HFF-Myc (cell line): ENCODE measurements at regions not wholly inside any gene's neighbourhood (a gene's known extent, or its start where the extent isn't known, plus 50 kb on each side); places are given as distances from the start of the nearest gene placed in this dataset.

Experiments used
- DNase-seq: peaks from one replicate; pipeline ENCODE4 v3.0.0-alpha.2; 2011; ENCODE audit warnings: low read depth; ENCODE audit errors: extremely low read depth
- H3K4me3 ChIP-seq: replicated peaks from 2 replicates; pipeline ENCODE4 v1.5.1; 2011; ENCODE audit warnings: low read depth, mild to moderate bottlenecking, control low read depth, low read length
- CTCF ChIP-seq: IDR thresholded peaks from 2 replicates; pipeline ENCODE4 v1.5.1; 2012; ENCODE audit warnings: mild to moderate bottlenecking, low read depth, low read length, control low read depth; ENCODE audit errors: missing control alignments

GRCh38 chr1:209354840-209355165 is 228.7 kb upstream of the CAMK1G start:
- DNase-seq, result no peak
- no peak overlapping the region for H3K4me3 ChIP-seq
- no peak for TF ChIP-seq CTCF

GRCh38 chr1:209355415-209355814 is 228.1 kb upstream of the CAMK1G start:
- TF ChIP-seq CTCF, result no peak
- H3K4me3 ChIP-seq, result no peak overlapping the region
- no peak for DNase-seq

GRCh38 chr1:209356976-209357377 is 226.5 kb upstream of the CAMK1G start:
- no peak for DNase-seq
- no peak overlapping the region for H3K4me3 ChIP-seq
- TF ChIP-seq CTCF, result no peak

GRCh38 chr1:209363112-209363511 is 220.4 kb upstream of the CAMK1G start:
- no peak for DNase-seq
- TF ChIP-seq CTCF, result no peak

GRCh38 chr1:209364716-209365115 is 218.8 kb upstream of the CAMK1G start:
- no peak for TF ChIP-seq CTCF
- no peak for DNase-seq
- H3K4me3 ChIP-seq, result no peak overlapping the region

More at GRCh38 chr1:209363112-209363511, 220.4 kb upstream of the CAMK1G start:
- H3K4me3 ChIP-seq, result no peak overlapping the region

GRCh38 chr1:209367061-209367772 is 216.3 kb upstream of the CAMK1G start:
- DNase-seq, result no peak
- TF ChIP-seq CTCF, result no peak
- H3K4me3 ChIP-seq, result no peak overlapping the region

GRCh38 chr1:209368864-209369598 is 214.5 kb upstream of the CAMK1G start:
- no peak for TF ChIP-seq CTCF

More at GRCh38 chr1:209368864-209369598, 214.5 kb upstream of the CAMK1G start:
- no peak overlapping the region for H3K4me3 ChIP-seq
- peak; percentile 83 for DNase-seq
